ACHN (cell line): ENCODE measurements at regions not wholly inside any gene's neighbourhood (a gene's known extent, or its start where the extent isn't known, plus 50 kb on each side); places are given as distances from the start of the nearest gene placed in this dataset.

Experiments
- DNase-seq: peaks from one replicate; pipeline ENCODE4 v3.0.0-alpha.2; 2015
- in situ Hi-C: cut with HindIII; loops from 2 replicates; pipeline ENCODE4 v1.10.0; 2017; ENCODE audit warnings: low sequenced_read_pairs, low pct_ligation_motif_present, low pct_unique_long_range_greater_than_20kb

- no peak for DNase-seq
- in situ Hi-C loops = no loop called here
These were observed 197.4 kb upstream of the PRPS1L1 start for GRCh38 chr7:18225067-18225466.

GRCh38 chr7:18226598-18226997 is 199.0 kb upstream of the PRPS1L1 start:
- in situ Hi-C loops = no loop called here
- DNase-seq = no peak

- DNase-seq = no peak
- in situ Hi-C loops = no loop called here
These were observed 201.0 kb upstream of the PRPS1L1 start for GRCh38 chr7:18228686-18229085.

- in situ Hi-C loops = no loop called here
These were observed 202.6 kb upstream of the PRPS1L1 start for GRCh38 chr7:18230271-18230670.

GRCh38 chr7:18231854-18232253 is 204.2 kb upstream of the PRPS1L1 start:
- in situ Hi-C loops = no loop called here

More at GRCh38 chr7:18230271-18230670, 202.6 kb upstream of the PRPS1L1 start:
- DNase-seq = no peak

GRCh38 chr7:18234519-18234918 is 206.9 kb upstream of the PRPS1L1 start:
- DNase-seq = no peak
- in situ Hi-C loops = no loop called here

More at GRCh38 chr7:18231854-18232253, 204.2 kb upstream of the PRPS1L1 start:
- no peak for DNase-seq

- no peak for DNase-seq
- in situ Hi-C loops = no loop called here
These were observed 208.2 kb upstream of the PRPS1L1 start for GRCh38 chr7:18235819-18236218.

GRCh38 chr7:18239212-18239611 is 211.6 kb upstream of the PRPS1L1 start:
- in situ Hi-C loops = no loop called here
- DNase-seq = no peak

GRCh38 chr7:18241543-18242231 is 214.0 kb upstream of the PRPS1L1 start:
- in situ Hi-C loops = no loop called here
- no peak for DNase-seq

- no peak for DNase-seq
- in situ Hi-C loops = no loop called here
These were observed 216.1 kb upstream of the PRPS1L1 start for GRCh38 chr7:18243731-18244130.

- no peak for DNase-seq
- in situ Hi-C loops = no loop called here
These were observed 222.5 kb upstream of the PRPS1L1 start for GRCh38 chr7:18250133-18250532.

GRCh38 chr7:18257711-18258110 is 230.1 kb upstream of the PRPS1L1 start:
- in situ Hi-C loops = no loop called here

GRCh38 chr7:18262058-18262457 is 233.5 kb upstream of the HDAC9 start:
- in situ Hi-C loops = no loop called here
- peak; percentile 27 for DNase-seq

More at GRCh38 chr7:18257711-18258110, 230.1 kb upstream of the PRPS1L1 start:
- DNase-seq = no peak

- in situ Hi-C loops = no loop called here
- no peak for DNase-seq
These were observed 229.8 kb upstream of the HDAC9 start for GRCh38 chr7:18265611-18266281.

GRCh38 chr7:18268571-18268970 is 227.0 kb upstream of the HDAC9 start:
- DNase-seq = no peak

GRCh38 chr7:18276380-18276779 is 219.2 kb upstream of the HDAC9 start:
- in situ Hi-C loops = no loop called here
- DNase-seq = no peak

More at GRCh38 chr7:18268571-18268970, 227.0 kb upstream of the HDAC9 start:
- in situ Hi-C loops = no loop called here

GRCh38 chr7:18278316-18278715 is 217.2 kb upstream of the HDAC9 start:
- no peak for DNase-seq
- in situ Hi-C loops = no loop called here

- in situ Hi-C loops = no loop called here
- DNase-seq = no peak
These were observed 212.5 kb upstream of the HDAC9 start for GRCh38 chr7:18283045-18283444.

GRCh38 chr7:18287482-18287881 is 208.1 kb upstream of the HDAC9 start:
- DNase-seq = no peak
- in situ Hi-C loops = no loop called here
